ENCODE measurements at regions not wholly inside any gene's neighbourhood (a gene's known extent, or its start where the extent isn't known, plus 50 kb on each side); places are given as distances from the start of the nearest gene placed in this dataset.
"Not testable (repeated sequence)": the region's sequence is repeated elsewhere in the genome, so short reads cannot be mapped to it uniquely, and the experiment has no call there.

DNA sequence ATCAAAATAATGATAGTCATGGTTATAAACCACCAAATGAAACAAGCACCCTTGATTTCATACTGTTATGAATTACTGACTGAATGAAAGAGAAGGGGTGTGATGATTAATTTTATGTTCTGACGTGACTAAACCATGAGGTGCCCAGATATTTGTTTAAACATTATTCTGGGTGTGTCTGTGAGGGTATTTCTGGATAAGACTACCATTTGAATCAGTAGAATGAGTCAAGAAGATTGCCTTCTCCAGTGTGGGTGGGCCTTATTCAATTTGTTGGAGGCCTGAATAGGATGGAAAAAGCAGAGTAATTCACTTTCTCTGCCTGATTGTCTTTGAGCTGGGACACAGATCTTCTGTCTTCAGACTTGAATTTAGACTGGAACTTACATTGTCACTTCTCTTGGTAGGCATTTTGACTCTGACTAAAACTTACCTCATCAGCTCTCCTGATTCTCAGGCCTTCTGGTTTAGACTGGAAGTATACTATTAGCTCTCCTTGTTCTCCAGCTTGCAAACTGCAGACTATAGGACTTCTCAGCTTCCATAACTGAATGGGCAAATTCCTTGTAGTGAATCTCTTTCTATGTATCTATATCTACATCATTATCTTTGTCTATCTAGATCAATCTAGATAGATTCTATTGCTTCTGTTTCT, 321.9 kb upstream of the TARS1 start:
- H3K27ac Mint-ChIP-seq, result no peak overlapping the region
- ChIA-PET CTCF (no interaction called here), POLR2A (no interaction called here)
- intact Hi-C loops (cut with micrococcal nuclease), result no loop called here
- H3K4me3 Mint-ChIP-seq, result no peak overlapping the region
- DNase-seq (no peak), ATAC-seq (no peak)
- H3K36me3 Mint-ChIP-seq (ENCODE audit: low read depth), result no peaks in the 10 kb centered on the region
- H3K27me3 Mint-ChIP-seq, result no peaks in the 10 kb centered on the region
- peaks cover 7% of the 10 kb centered on the region for H3K9me3 Mint-ChIP-seq
- TF ChIP-seq, protein P1, sequence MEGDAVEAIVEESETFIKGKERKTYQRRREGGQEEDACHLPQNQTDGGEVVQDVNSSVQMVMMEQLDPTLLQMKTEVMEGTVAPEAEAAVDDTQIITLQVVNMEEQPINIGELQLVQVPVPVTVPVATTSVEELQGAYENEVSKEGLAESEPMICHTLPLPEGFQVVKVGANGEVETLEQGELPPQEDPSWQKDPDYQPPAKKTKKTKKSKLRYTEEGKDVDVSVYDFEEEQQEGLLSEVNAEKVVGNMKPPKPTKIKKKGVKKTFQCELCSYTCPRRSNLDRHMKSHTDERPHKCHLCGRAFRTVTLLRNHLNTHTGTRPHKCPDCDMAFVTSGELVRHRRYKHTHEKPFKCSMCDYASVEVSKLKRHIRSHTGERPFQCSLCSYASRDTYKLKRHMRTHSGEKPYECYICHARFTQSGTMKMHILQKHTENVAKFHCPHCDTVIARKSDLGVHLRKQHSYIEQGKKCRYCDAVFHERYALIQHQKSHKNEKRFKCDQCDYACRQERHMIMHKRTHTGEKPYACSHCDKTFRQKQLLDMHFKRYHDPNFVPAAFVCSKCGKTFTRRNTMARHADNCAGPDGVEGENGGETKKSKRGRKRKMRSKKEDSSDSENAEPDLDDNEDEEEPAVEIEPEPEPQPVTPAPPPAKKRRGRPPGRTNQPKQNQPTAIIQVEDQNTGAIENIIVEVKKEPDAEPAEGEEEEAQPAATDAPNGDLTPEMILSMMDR (IDR thresholded peaks at IDR 0.05), result no peak
- H3K4me1 Mint-ChIP-seq (ENCODE audit: low read depth), result no peaks in the 10 kb centered on the region

DNA sequence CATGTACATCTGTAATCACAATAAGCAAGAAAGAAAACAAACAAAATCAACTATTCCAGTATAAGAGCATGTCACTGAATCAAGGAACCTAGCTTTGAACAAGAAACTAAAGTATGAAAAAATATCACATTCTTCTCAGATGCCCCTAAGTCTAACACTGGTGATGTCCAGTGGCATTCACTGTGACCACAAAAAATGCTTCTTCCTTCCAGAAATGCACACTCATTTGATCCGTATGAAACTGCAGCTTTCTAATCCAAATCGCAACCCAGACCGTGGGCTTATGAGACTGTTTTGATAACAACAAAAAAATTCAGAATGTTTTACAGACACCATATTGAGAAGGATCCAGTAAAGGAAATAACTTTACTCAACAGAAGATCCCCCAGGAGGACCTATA, 320.1 kb upstream of the TARS1 start:
- Mint-ChIP-seq H3K27ac (no peak overlapping the region), H3K27me3 (no peaks in the 10 kb centered on the region), H3K4me3 (no peak overlapping the region), H3K36me3 (ENCODE audit: low read depth) (no peaks in the 10 kb centered on the region), H3K9me3 (peaks cover 4% of the 10 kb centered on the region), H3K4me1 (ENCODE audit: low read depth) (no peaks in the 10 kb centered on the region)
- ATAC-seq, result no peak
- intact Hi-C loops (cut with micrococcal nuclease), result no loop called here
- ChIA-PET CTCF (no interaction called here), POLR2A (no interaction called here)
- TF ChIP-seq, protein P1 (IDR thresholded peaks at IDR 0.05), result no peak
- no peak for DNase-seq

DNA sequence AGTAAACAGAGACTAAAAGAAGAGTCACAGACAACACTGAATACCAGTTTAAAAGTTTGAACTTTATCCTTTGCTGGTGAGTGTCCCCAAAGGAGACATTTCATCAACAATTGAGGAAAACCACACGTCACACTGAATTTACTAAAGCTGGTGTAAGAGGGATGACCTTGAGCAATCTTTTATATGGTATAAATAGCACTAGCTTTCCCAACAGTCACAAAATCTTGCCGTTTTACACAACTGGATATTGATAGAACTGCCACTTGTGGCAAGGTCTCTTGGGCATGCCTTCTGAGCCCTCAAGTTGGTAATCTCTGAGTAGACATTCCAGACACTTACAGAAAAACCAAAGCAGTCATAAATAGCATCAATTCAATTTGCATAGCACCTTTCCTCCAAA, 311.5 kb upstream of the TARS1 start:
- H3K9me3 Mint-ChIP-seq, result peaks cover 20% of the 10 kb centered on the region
- TF ChIP-seq, protein P1 (IDR thresholded peaks at IDR 0.05), result no peak
- ChIA-PET POLR2A (no interaction called here), CTCF (no interaction called here)
- no peaks in the 10 kb centered on the region for H3K4me1 Mint-ChIP-seq (ENCODE audit: low read depth)
- ATAC-seq (no peak), DNase-seq (no peak)
- no peak overlapping the region for H3K27ac Mint-ChIP-seq
- no peaks in the 10 kb centered on the region for H3K27me3 Mint-ChIP-seq
- intact Hi-C loops (cut with micrococcal nuclease), result no loop called here
- H3K36me3 Mint-ChIP-seq (ENCODE audit: low read depth), result no peaks in the 10 kb centered on the region
- H3K4me3 Mint-ChIP-seq, result no peak overlapping the region

DNA sequence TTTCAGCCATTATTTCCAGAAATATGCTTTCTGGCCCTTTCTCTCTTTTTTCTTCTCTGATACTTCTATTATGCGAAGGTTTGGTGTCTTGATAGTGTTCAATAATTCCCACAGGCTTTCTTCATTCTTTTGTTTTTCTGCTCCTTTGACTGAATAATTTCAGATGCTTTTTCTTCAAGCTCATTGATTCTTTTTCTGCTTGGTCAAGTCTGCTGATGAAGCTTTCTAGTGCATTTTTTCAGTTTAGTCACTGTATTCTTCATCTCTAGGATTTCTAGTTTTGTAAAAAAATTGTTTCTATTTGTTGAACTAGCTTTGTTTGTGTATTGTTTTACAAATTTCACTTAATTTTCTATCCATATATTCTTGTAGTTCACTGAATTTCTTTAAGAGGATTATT, 304.0 kb upstream of the TARS1 start:
- H3K27ac Mint-ChIP-seq, result no peak overlapping the region
- no peak overlapping the region for H3K4me3 Mint-ChIP-seq
- no peak for ATAC-seq
- H3K36me3 Mint-ChIP-seq (ENCODE audit: low read depth), result no peaks in the 10 kb centered on the region
- CTCF ChIA-PET, result interaction anchor here (0.7 kb wide), 1 partner anchor 93 kb away, joined by 3 read pairs; no protein-coding TSS in a partner anchor
- H3K9me3 Mint-ChIP-seq, result peaks cover 27% of the 10 kb centered on the region
- intact Hi-C loops (cut with micrococcal nuclease), result no loop called here
- no peaks in the 10 kb centered on the region for H3K4me1 Mint-ChIP-seq (ENCODE audit: low read depth)
- TF ChIP-seq, protein P1 (IDR thresholded peaks at IDR 0.05), result no peak
- H3K27me3 Mint-ChIP-seq, result no peaks in the 10 kb centered on the region
- POLR2A ChIA-PET, result no interaction called here
- DNase-seq, result no peak

DNA sequence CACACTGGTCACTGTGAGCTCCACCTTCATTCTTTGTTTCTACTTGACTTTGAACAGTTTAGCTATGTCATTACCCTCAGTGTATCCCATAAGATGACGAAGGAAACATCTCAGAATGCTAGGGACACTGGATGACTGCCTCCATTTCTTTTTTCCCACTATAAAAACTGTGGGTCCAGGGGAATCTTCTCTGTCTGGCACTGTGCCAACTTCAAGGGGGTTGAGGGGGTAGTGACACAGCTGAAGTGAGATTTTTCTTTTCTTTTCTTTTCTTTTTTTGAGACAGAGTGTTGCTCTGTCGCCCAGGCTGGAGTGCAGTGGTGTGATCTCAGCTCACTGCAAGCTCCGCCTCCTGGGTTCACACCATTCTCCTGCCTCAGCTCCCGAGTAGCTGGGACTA, 302.6 kb upstream of the TARS1 start:
- H3K27me3 Mint-ChIP-seq; H3K4me1 Mint-ChIP-seq (ENCODE audit: low read depth); CTCF ChIA-PET; H3K27ac Mint-ChIP-seq; ATAC-seq; intact Hi-C loops (cut with micrococcal nuclease); DNase-seq; POLR2A ChIA-PET; H3K36me3 Mint-ChIP-seq (ENCODE audit: low read depth); H3K4me3 Mint-ChIP-seq: not testable (repeated sequence)
- peaks cover 24% of the 10 kb centered on the region for H3K9me3 Mint-ChIP-seq
